ENCODE measurements at regions not wholly inside any gene's neighbourhood (a gene's known extent, or its start where the extent isn't known, plus 50 kb on each side); places are given as distances from the start of the nearest gene placed in this dataset.

DNA sequence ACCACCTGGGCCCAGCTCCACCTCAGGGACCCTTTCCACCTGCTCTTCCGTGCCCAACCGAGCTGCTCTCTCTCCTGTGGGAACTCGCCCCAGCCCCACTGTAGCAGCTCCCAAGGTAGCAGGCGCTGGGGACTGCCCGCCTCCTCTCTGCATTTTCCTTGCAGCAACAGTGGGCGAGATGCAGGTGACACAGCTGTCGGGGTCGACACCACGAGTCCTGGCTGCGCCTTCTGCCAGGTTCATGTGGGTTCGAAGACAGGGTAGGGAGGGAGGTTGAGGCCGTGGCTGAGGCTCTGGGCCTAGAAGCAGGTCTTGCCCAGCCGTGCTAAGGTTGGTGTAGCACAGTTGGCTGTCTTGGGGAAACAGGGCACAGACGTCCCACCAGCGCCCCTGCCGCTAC lies 245.2 kb upstream of the FSTL5 start:
- TF ChIP-seq POLR2AphosphoS5 (IDR thresholded peaks at IDR 0.05; ENCODE audit: low read depth, low read length) (no peak), POLR2A (IDR thresholded peaks at IDR 0.05; ENCODE audit: low read depth, low read length) (no peak), TAF1 (IDR thresholded peaks at IDR 0.05; ENCODE audit: low read depth, low read length) (no peak), SPI1 (IDR thresholded peaks at IDR 0.05; ENCODE audit: low read depth, low read length) (no peak)

Measured in GM12891 (cell line).